GM18873 (cell line): ENCODE measurements at regions not wholly inside any gene's neighbourhood (a gene's known extent, or its start where the extent isn't known, plus 50 kb on each side); places are given as distances from the start of the nearest gene placed in this dataset.

ENCODE experiments used
- ATAC-seq: cut with Tn5 transposase; IDR thresholded peaks from one replicate; pipeline ENCODE4 v1.9.1; 2021; ENCODE audit warnings: mild to moderate bottlenecking, moderate library complexity, moderate number of reproducible peaks; ENCODE audit not compliant: unreplicated experiment, low FRiP score

DNA sequence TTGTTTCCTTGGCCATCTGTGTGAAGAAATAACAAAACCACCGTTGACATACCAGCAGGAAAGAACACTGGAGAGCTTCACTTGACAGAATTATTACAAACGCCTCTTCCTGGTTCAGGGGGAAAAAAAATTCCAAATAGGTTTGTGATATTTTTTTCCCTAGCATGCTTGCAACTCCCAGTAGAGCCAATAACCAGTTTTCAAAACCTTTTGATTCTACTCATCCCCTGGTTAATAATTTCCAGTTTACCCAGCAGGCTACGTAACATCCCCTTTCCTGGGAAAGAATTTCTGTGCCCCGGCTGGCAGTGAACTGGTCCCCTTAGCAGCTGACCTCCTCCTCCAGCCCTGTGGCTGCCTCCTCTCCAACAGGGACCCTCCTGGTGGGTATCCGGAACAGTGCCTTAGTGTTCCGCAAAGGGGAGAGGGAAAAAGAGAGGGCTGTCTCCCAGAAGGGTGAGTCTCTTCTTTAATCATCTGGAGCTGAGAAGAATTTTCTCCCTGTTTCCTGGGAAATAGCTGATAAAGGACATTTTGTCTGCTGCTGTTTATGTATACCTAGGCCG is 72.8 kb upstream of the BOD1 start:
- no peak for ATAC-seq

DNA sequence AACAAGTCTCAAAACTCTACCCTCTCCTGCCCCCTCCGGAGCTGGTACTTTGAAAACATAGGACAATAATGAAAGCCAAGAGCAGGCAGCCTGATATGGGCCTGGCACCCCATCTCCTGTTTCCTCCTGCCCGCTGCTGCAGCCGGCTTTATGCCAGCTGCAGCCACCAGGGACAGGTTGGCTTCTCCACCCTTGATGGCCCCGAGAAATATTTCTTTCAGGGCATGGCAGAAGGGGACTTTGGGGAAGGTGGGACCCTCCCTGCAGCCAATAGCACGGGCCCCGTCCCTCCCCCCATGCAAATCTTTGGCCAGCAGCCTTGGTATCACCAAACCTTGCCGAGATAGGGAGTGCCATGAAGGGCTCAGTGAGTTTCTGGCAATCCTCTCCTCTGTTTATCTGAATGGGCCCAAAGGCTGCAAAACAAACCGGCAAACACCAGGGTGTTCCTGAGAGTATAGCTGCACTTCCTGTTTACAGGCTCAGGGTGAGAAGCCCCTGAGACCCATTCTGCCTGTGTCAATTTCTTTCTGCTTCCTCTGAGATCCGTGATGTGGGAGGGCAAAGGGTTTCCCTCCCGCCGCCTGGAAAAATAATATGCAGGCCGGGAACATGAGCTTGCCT is 73.4 kb upstream of the BOD1 start:
- ATAC-seq: no peak

DNA sequence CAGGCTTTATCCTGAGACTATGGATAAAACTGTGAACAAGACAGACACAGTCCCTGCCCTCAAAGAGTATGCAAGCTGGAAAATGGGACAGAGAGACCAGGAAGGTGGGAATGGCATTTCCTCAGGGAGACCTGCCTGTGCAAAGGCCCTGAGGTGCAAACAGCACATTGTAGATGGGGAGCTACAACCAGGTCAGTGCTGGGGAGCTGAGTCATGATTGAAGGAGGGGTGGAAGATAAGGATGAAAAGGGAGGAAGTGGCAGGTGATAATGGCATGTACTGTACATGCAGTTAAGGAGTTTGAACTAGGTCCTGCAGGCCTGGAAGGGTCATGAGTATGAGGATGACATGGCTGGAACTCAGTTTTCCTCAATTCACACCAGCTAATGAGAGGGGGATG is 75.5 kb upstream of the BOD1 start:
- ATAC-seq: no peak

DNA sequence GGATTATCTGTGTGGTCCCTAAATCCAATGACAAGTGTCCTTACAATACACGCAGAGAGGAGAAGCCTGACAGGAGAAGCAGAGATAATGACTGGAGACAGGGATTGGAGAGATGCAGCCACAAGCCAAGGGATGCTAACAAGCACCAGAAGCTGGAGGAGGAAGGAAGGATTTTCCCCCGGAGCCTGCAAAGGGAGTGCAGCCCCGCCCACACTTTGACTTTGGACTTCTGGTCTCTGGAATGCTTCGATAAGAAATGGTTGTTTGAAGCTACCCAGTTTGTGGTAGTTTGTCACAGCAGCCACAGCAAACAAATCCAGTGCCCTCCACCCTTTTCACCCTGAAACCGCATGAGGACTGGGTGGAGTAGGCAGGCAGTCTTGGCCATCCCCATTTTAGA is 77.2 kb upstream of the BOD1 start:
- no peak for ATAC-seq

DNA sequence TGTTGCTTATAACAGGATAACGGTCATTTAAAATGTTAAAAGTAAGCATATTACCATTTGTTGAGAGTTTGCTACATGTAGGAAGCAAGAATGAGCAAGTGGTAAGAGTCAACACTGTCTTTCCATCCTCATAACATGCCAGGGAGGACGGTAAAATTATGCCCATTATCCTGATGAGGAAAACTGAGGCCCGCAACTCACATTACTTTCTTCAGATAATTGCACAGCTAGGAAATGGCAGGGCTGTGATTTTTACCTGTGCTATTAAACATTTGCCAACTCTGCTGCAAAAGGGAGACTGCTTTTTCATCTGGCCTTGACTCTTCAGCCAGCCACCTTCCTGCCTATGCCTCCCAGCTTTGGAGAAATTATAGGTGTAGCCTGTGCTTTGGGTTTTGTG is 79.8 kb upstream of the BOD1 start:
- no peak for ATAC-seq

DNA sequence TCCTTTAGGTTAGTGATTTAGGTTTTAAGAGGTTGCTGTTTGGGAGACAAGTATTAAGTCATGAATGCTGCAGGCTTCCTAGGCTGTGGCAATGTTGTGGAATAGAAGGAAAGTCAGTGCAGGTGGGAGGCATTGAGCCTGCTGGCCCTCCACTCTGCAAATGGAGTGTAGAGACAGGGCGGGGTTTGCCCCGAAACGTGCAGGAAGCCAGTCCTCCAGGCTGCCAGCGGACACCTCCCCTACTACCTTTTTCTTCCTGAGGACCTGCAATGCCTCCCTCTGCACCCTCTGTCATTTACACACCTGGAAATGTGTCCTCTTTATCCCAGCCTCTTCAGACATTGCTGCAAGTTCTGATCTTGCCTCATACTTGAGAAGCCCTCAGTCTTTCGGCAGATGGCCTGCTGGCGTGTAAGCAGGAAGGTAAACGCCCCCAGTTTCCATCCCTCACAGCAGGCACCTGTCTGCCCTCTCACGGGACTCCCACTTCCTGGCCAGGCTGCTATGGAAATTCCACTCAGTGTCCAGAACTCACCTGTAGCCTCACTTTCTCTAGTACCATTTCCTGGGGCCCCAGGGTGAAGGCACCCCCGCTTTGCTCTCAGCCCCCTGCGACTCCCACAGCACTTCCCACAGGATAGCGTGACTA is 81.6 kb upstream of the BOD1 start:
- ATAC-seq: no peak

DNA sequence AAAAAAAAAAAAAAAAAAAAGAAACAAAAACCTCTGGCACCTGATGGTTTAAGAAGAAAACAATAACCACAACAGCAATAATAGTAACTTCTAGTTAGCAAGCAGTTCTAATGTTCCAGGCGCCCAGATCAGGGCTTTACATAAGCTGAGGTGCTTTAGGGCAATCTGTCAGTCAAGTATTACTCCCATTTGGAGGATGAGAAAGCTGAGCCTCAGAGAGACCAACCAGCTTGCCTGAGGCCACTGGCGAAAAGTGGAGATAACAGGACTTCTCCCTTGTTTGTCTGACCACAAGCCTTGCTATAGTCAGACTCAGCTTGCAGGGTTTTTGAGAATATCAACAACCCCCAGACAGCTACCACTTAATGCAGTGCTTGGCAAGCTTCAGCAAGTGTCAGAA is 83.5 kb upstream of the BOD1 start:
- no peak for ATAC-seq

DNA sequence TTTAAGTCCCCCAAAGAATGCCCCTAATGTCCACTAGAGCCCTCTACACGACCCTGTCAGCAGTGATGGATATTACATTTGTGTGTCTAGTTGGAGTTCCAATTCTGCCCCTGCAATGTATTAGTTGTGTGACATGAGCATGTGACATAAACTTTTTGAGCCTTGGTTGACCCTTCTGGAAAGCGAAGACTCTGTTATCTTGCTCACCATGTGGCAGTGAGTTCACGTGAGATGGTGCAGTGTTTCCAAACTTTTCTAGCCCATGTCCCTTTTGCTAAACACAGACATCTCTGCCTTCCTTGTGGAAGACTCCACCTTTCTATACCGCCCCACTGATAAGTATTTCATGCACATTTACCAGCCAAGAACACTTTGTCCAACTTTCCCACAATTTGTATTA is 87.0 kb upstream of the BOD1 start:
- no peak for ATAC-seq

DNA sequence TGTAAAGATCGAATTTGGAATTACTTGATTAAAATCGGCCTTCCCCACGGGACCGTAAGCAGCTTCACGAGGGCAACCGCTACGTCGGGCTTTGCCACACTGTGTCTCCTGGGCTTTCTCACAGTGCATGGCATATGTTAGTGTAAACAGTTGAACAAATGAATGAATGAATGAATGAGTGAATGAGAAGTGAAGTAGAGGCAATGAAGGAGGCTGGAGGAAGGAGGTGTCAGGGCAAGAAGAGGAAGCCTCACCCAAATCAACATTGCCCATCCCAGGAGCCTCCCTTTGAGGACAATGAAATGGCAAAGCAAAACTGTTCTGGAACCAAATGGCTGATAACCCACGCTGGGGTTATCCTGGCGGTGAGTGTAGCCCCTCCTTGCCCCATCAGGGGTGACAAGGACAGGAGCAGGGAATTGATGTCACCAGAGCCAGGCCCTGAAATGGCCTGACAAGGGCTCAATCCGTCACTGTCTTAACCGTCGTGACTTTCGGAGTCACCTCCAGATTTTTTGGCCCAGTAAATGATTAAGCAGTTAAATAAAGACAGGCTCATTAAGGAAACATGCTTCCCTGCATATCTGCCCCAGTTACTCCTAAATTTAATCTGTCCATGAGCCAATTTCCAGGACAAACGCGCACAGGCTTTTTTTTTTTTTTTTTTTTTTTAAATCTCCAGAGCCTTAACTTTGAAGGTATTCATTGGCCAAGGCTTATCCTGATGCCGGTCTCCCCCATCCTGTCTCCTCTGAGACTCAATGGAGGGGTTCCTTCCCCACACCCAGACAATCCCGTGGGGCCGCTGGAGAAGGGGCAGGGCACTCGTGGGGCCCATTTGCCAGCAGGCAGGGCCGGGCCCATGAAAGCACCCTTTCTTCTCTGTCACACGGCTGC is 88.4 kb upstream of the BOD1 start:
- no peak for ATAC-seq

DNA sequence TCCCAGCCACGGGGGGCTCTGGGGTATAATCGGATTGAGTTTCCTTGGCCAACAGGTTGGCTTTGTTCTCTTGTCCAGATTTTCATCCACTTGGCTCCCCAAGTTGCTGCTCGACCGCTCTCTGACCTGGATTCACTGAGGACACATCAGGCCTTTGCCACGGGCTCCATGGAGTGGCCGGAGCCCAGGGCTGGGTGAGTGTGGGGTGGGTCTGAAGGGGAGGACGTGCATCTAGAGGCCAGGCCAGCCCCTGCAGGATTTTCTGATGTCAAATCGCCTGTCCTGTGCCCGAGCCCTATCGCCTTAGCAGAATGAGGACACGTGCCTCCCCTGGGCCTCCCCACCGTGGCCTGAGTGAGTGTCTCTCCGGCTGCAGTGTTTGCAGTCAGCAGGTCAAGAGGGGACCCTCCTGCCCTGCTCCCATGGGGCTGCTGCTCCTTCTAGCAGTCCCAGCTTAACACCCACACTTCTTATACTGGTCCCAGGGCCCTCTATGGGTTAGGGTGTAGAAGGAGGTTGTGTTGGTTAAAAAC is 89.1 kb upstream of the BOD1 start:
- no peak for ATAC-seq

DNA sequence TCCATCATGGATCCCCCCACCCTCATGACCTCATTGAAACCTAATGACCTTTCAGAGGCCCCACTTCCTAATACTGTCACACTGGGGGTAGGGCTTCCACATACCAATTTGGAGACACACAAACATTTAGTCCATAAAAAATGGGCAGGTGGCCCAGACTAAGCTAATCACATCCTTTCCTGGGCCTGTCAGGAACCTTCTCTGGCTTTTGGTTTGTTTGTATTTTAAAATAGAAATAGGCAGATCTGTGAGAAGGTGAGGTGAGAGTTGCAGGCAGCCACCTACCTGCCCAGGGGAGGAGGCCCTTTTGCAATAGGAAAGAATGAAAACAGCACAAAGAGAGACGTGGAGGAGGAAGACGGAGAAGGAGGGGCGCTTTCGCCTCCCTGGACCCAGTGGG is 90.2 kb upstream of the BOD1 start:
- no peak for ATAC-seq

DNA sequence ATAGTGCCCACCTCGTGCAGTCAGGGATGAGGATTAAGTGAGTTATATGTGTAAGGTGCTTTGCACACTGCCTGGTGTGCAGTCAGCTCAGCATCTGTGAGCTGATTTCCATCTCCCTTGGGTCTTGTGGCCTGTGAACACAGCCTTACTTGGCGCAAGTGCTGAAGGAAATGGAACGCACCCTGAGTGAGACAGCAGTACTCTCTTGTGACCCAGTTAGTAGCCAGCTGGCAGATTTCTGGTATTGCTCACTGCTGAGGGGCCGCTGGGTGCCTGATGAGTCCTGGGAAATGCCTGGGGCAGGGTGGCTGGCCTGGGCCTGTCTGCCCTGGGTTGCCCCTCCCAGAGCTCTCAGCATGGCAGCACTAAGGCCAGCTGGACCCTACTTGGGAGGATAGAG is 90.9 kb upstream of the BOD1 start:
- no peak for ATAC-seq

DNA sequence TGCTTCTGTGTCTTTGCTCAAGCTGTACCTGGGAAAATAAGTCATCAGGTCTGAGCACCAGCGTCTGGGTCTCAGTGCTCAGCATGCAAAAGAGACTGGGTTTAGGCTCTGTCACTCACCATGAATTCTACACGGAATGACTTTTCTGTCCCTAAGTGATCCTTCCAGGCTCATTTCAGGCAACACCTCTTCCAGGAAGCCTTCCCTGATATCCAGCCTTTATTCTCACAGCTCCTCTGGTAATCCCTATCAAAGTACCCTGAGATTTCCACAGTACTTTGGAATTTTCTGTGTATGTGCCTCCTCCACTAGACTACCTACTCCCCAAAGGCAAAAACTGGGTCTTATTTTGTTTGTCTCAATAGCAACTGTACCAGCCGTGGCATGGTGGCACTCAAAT is 92.7 kb upstream of the BOD1 start:
- no peak for ATAC-seq

DNA sequence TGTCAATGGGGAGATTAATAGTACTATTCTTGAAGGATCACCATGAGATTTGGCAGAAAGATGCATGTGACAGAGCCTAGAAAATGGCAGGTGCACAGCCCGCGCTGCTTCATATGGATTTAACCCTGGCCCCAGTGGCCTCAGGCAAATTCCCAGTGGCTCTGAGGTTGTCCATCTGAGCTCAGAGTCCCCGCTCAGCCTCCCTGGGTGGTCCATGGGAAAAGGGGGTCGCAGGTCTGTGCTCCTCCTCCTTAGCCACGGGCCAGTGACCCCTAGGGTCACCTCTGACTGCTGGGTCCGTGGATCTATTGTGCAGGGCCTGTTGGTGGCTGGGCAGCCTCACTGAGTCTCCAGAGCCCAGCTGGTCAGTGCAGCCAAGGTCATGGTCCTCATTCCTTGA is 93.3 kb upstream of the BOD1 start:
- ATAC-seq: no peak

DNA sequence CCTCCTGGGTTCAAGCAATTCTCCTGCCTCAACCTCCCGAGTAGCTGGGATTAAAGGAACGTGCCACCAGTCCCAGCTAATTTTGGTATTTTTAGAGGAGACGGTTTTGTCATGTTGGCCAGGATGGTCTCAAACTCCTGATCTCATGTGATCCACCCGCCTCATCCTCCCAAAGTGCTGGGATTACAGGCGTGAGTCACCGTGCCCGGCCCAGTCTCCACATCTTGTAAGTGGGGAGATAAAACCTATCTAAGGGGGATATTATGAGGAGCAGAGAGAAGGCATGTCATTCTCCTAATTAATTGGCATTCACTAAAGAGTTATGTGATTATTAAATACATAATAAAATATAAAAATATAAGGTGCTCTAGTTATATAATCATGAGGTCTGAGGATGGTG is 94.1 kb upstream of the BOD1 start:
- no peak for ATAC-seq

DNA sequence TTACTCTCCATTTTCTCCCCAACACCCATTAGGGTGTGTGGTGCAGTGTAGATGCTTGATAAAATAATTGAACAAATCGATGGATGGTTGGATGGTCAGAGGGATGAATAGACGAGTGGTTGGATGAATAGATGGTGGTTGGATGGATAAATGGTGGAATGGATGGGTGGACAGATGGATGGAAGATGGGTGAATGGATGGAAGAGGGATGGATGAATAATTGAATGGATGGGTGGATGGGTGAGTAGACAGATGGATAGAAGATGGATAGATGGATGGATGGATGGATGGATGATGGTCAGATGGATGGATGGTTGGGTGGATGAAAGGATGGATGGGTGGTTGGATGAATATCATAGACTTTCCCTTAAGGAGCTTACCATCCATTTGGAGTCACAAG is 95.0 kb upstream of the BOD1 start:
- no peak for ATAC-seq

DNA sequence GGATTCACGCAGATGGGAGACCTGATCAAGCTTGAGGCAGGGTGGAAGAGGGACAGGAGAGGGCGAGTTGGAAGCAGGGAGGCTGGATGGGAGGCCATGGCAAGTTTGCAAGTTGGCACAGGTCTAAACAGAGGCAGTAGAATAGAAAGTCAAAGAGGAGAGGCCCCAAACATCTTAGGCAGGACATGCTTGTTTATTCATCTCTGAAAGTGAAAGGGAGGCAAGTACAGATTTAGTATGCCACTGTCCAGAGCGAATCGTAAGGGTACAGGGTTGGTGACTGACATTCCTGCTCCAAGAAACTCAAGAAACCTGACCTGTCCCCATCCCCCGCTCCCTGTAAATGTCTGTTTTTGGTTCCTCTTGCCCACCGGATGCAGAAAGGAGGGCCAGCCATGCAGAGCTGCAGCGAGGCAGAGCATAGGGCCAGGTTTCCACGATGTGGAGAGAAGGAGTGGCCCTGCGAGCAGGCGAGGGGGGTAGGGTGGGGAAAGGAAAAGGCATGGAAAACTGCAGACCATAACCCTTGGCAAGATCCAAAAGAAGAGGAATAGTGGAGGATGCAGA is 96.2 kb upstream of the BOD1 start:
- no peak for ATAC-seq

DNA sequence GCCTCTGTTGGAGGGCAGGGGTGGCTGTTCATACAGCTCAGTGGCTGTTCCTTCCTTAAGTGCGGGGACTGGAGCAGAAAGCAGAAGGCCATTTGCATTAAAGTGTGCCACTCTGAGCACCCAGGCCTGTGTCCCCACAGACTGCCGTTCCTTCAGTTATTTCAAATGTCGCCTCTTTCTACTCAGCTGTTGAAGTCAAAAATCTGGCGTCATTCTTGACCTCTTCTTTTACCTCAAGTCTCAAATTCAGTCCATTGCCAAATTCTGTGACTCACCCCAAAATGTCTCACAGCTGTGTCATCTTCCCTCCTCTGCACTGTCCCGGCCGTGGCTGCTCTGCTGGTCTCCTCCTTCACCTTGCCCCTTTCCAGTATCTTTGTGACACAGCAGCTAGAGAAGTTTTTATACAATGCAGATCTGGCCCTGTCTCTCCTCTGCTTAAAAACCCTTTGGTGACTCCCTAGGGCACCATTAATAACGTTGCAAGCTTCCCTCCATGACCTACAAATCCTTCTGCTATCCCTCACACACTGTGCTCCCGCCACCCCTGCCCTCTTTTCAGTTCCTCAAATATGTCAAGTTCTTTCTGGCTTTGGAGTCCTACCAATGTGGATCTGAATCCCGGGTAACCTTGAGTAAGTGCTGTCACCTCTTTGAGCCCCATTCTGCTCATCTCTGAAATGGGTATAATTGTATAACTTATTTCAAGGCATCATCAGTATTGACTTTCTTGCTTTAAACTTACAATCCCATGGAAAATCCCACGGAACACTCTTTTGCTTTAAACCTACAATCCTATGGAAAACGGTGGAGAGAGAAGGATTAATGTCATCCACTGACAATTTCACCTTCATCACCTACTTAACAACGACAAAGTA is 98.3 kb upstream of the BOD1 start:
- no peak for ATAC-seq

DNA sequence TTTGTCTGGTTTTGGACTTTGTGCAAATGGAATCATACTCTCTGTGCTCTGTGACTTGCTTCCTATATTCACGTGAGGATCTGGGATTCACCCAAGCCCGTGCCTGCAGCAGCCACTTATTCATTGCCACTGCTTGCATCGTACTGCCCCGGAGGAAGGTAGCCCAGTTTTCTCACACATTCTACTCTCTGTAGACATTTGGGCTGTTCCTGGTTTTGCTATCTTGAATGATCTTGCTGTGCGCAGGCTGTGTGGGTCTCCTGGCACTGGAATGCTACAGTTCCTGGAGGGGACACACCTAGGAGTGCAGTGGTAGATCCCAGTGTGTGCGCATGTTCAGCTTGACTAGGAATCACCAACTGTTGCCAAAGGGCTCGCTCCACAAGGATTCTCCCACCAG is 99.2 kb upstream of the BOD1 start:
- no peak for ATAC-seq
